HEK293 (cell line): ENCODE measurements at regions not wholly inside any gene's neighbourhood (a gene's known extent, or its start where the extent isn't known, plus 50 kb on each side); places are given as distances from the start of the nearest gene placed in this dataset.

Experiments
- CTCF ChIA-PET: fragments of 350-600 bp; formaldehyde crosslinking; extraction: SDS; loops from one replicate; lab custom pipeline; 2021; ENCODE audit warnings: antibody characterized with exemption; lab: Yijun Ruan, JAX
- POLR2A ChIA-PET: fragments of 300-600 bp; formaldehyde crosslinking; extraction: SDS; loops from one replicate; lab custom pipeline; 2020; ENCODE audit warnings: antibody characterized with exemption, inconsistent platforms; lab: Yijun Ruan, JAX
- H3K27ac ChIP-seq: fragments of 200-500 bp; sonication (Bioruptor generic); 2 replicates; pipeline ENCODE4 v1.5.1; 2014; ENCODE audit warnings: low read depth, low read length, control low read depth, inconsistent platforms; ENCODE audit errors: extremely low read depth
- H3K36me3 ChIP-seq, 2 experiments: fragments of 200-500 bp in 1 of 2; sonication (Bioruptor generic) in 1 of 2; 1 replicate in 1 of 2; 2 replicates in 1 of 2; pipeline ENCODE4 v1.5.1; 2014 to 2017; ENCODE audit warnings: inconsistent platforms in 2 of 2, low read length in 2 of 2; ENCODE audit not compliant: control insufficient read depth in 2 of 2, insufficient read depth in 1 of 2
- H3K4me1 ChIP-seq: fragments of 200-500 bp; sonication (Bioruptor generic); 2 replicates; pipeline ENCODE4 v1.5.1; 2014; ENCODE audit warnings: mild to moderate bottlenecking, low read length, inconsistent platforms; ENCODE audit not compliant: control insufficient read depth, insufficient read depth
- H3K4me3 ChIP-seq: 2 replicates; pipeline ENCODE4 v1.5.1; 2011; ENCODE audit warnings: low read depth, mild to moderate bottlenecking, control low read depth, low read length, moderate library complexity
- H3K9me3 ChIP-seq: fragments of 200-500 bp; sonication (Bioruptor generic); 2 replicates; pipeline ENCODE4 v1.5.1; 2014; ENCODE audit warnings: low read depth, low read length, inconsistent platforms; ENCODE audit not compliant: control insufficient read depth, insufficient read depth
- OVOL3 ChIP-seq: fragments of 450-650 bp; formaldehyde crosslinking; IDR thresholded peaks from 2 replicates; pipeline ENCODE4 v1.5.1; 2016; ENCODE audit warnings: missing biosample characterization, missing genetic modification characterization
- PRDM6 ChIP-seq: fragments of 450-650 bp; formaldehyde crosslinking; IDR thresholded peaks from 2 replicates; pipeline ENCODE4 v1.5.1; 2017; ENCODE audit warnings: missing biosample characterization, missing genetic modification characterization
- REST ChIP-seq: fragments of 450-650 bp; formaldehyde crosslinking; IDR thresholded peaks from 2 replicates; pipeline ENCODE4 v1.5.1; 2016; ENCODE audit warnings: missing biosample characterization, missing genetic modification characterization
- SALL2 ChIP-seq: fragments of 450-650 bp; formaldehyde crosslinking; IDR thresholded peaks from 2 replicates; pipeline ENCODE4 v1.5.0; 2017; ENCODE audit warnings: missing biosample characterization, mild to moderate bottlenecking, missing genetic modification characterization, borderline replicate concordance
- SP7 ChIP-seq: fragments of 450-650 bp; formaldehyde crosslinking; IDR thresholded peaks from 2 replicates; pipeline ENCODE4 v1.5.1; 2016; ENCODE audit warnings: missing biosample characterization, missing genetic modification characterization
- ZBTB1 ChIP-seq: fragments of 450-650 bp; formaldehyde crosslinking; IDR thresholded peaks from 2 replicates; pipeline ENCODE4 v1.5.1; 2016; ENCODE audit warnings: missing biosample characterization, missing genetic modification characterization
- ZBTB44 ChIP-seq: fragments of 450-650 bp; IDR thresholded peaks from 2 replicates; pipeline ENCODE4 v1.5.1; 2018; ENCODE audit warnings: missing biosample characterization, mild to moderate bottlenecking, missing genetic modification characterization
- ZFHX2 ChIP-seq: fragments of 450-650 bp; formaldehyde crosslinking; conservative IDR thresholded peaks from 2 replicates; pipeline ENCODE4 v1.5.1; 2016; ENCODE audit warnings: missing biosample characterization, missing genetic modification characterization
- ZNF146 ChIP-seq: fragments of 450-650 bp; formaldehyde crosslinking; IDR thresholded peaks from 2 replicates; pipeline ENCODE4 v1.5.1; 2016; ENCODE audit warnings: missing biosample characterization, missing genetic modification characterization
- ZNF169 ChIP-seq: fragments of 450-650 bp; formaldehyde crosslinking; IDR thresholded peaks from 2 replicates; pipeline ENCODE4 v1.5.1; 2016; ENCODE audit warnings: missing biosample characterization, missing genetic modification characterization
- ZNF174 ChIP-seq: fragments of 450-650 bp; formaldehyde crosslinking; IDR thresholded peaks from 2 replicates; pipeline ENCODE4 v1.5.0; 2017; ENCODE audit warnings: missing biosample characterization, mild to moderate bottlenecking, missing genetic modification characterization
- ZNF175 ChIP-seq: fragments of 450-650 bp; formaldehyde crosslinking; IDR thresholded peaks from 2 replicates; pipeline ENCODE4 v1.5.1; 2016; ENCODE audit warnings: missing biosample characterization, missing genetic modification characterization
- ZNF311 ChIP-seq: fragments of 450-650 bp; formaldehyde crosslinking; IDR thresholded peaks from 2 replicates; pipeline ENCODE4 v1.5.1; 2017; ENCODE audit warnings: missing biosample characterization, missing genetic modification characterization, borderline replicate concordance
- ZNF324 ChIP-seq: fragments of 450-650 bp; formaldehyde crosslinking; IDR thresholded peaks from 2 replicates; pipeline ENCODE4 v1.5.1; 2016; ENCODE audit warnings: missing biosample characterization, missing genetic modification characterization
- ZNF335 ChIP-seq: fragments of 450-650 bp; formaldehyde crosslinking; conservative IDR thresholded peaks from 2 replicates; pipeline ENCODE4 v1.5.1; 2016; ENCODE audit warnings: missing biosample characterization, missing genetic modification characterization
- ZNF354C ChIP-seq: fragments of 450-650 bp; formaldehyde crosslinking; IDR thresholded peaks from 2 replicates; pipeline ENCODE4 v1.5.1; 2016; ENCODE audit warnings: missing biosample characterization, missing genetic modification characterization, low read depth, borderline replicate concordance
- ZNF416 ChIP-seq: fragments of 450-650 bp; formaldehyde crosslinking; IDR thresholded peaks from 2 replicates; pipeline ENCODE4 v1.5.1; 2016; ENCODE audit warnings: missing biosample characterization, missing genetic modification characterization
- ZNF473 ChIP-seq: fragments of 450-650 bp; formaldehyde crosslinking; IDR thresholded peaks from 2 replicates; pipeline ENCODE4 v1.5.1; 2017; ENCODE audit warnings: missing biosample characterization, missing genetic modification characterization
- ZNF580 ChIP-seq: fragments of 450-650 bp; formaldehyde crosslinking; IDR thresholded peaks from 2 replicates; pipeline ENCODE4 v1.5.1; 2016; ENCODE audit warnings: missing biosample characterization, missing genetic modification characterization
- ZNF610 ChIP-seq: fragments of 450-650 bp; formaldehyde crosslinking; IDR thresholded peaks from 2 replicates; pipeline ENCODE4 v1.5.1; 2016; ENCODE audit warnings: missing biosample characterization, missing genetic modification characterization, borderline replicate concordance
- ZNF677 ChIP-seq: fragments of 450-650 bp; IDR thresholded peaks from 2 replicates; pipeline ENCODE4 v1.5.0; 2018; ENCODE audit warnings: missing biosample characterization, mild to moderate bottlenecking, missing genetic modification characterization, moderate library complexity
- ZNF837 ChIP-seq: fragments of 450-650 bp; formaldehyde crosslinking; IDR thresholded peaks from 2 replicates; pipeline ENCODE4 v1.5.1; 2016; ENCODE audit warnings: missing biosample characterization, missing genetic modification characterization
- ZNF843 ChIP-seq: fragments of 450-650 bp; formaldehyde crosslinking; IDR thresholded peaks from 2 replicates; pipeline ENCODE4 v1.5.1; 2016; ENCODE audit warnings: missing biosample characterization, missing genetic modification characterization
- ZSCAN18 ChIP-seq: fragments of 450-650 bp; formaldehyde crosslinking; IDR thresholded peaks from 2 replicates; pipeline ENCODE4 v1.5.1; 2016; ENCODE audit warnings: missing biosample characterization, missing genetic modification characterization
- ZXDB ChIP-seq: fragments of 450-650 bp; formaldehyde crosslinking; IDR thresholded peaks from 2 replicates; pipeline ENCODE4 v1.5.1; 2016; ENCODE audit warnings: missing biosample characterization, missing genetic modification characterization

GRCh38 chr12:89962648-89963047 lies 254.0 kb upstream of the ATP2B1 start:
- no peak overlapping the region for H3K27ac ChIP-seq
- H3K9me3 ChIP-seq = no peaks in the 10 kb centered on the region
- ChIA-PET POLR2A (interaction anchor here (1.2 kb wide), 1 partner anchor 14 kb away, joined by 3 read pairs; no protein-coding TSS in a partner anchor), CTCF (interaction anchor here (0.6 to 1.1 kb wide), 4 partner anchors 15 to 436 kb away, joined by 3 to 5 read pairs (median 4); no protein-coding TSS in a partner anchor)
- no peaks in the 10 kb centered on the region for H3K36me3 ChIP-seq
- TF ChIP-seq ZFHX2 (no peak), PRDM6 (tag by site-specific recombination) (0 out of 2 replicates have a peak, but pooled peaks have one; percentile 8)
- H3K4me3 ChIP-seq = no peak overlapping the region
- peaks cover 6% of the 10 kb centered on the region for H3K4me1 ChIP-seq

- CTCF ChIA-PET = interaction anchor here (1.0 to 1.3 kb wide), 2 partner anchors 42 to 43 kb away, joined by 3 read pairs; no protein-coding TSS in a partner anchor
- no peak overlapping the region for H3K4me3 ChIP-seq
- no peak overlapping the region for H3K27ac ChIP-seq
- peaks cover 6% of the 10 kb centered on the region for H3K4me1 ChIP-seq
- H3K9me3 ChIP-seq = no peaks in the 10 kb centered on the region
- no peaks in the 10 kb centered on the region for H3K36me3 ChIP-seq
- POLR2A ChIA-PET = no interaction called here
- TF ChIP-seq ZSCAN18 = no peak
- TF ChIP-seq SALL2 (tag by site-specific recombination) = no peak
- TF ChIP-seq ZNF324 (tag by site-specific recombination) = no peak
- TF ChIP-seq OVOL3 (tag by site-specific recombination) = no peak
- TF ChIP-seq SP7 (tag by site-specific recombination) = peak; percentile 60
- no peak for TF ChIP-seq REST (tag by site-specific recombination)
- peak; percentile 25; the same call in 1 of the 2 replicates for TF ChIP-seq ZBTB44
- TF ChIP-seq ZNF146 (tag by site-specific recombination) = no peak
- TF ChIP-seq ZNF677 (tag by site-specific recombination) = no peak
- 0 out of 2 replicates have a peak, but pooled peaks have one; percentile 30 for TF ChIP-seq ZXDB
- TF ChIP-seq ZBTB1 = no peak
- no peak for TF ChIP-seq ZNF416
- TF ChIP-seq ZNF174 (tag by site-specific recombination) = no peak
- TF ChIP-seq ZNF473 = no peak
- TF ChIP-seq ZNF354C (tag by site-specific recombination) = no peak
- TF ChIP-seq ZNF335 (tag by site-specific recombination) = no peak
- no peak for TF ChIP-seq ZNF837 (tag by site-specific recombination)
- TF ChIP-seq ZNF610 (tag by site-specific recombination) = no peak
- peak; percentile 47; the same call in 1 of the 2 replicates for TF ChIP-seq ZNF843
- TF ChIP-seq ZNF169 (tag by site-specific recombination) = no peak
- no peak for TF ChIP-seq ZNF175 (tag by site-specific recombination)
- TF ChIP-seq ZNF311 = no peak
- peak; percentile 78 for TF ChIP-seq ZNF580 (tag by site-specific recombination)
These were observed 252.2 kb upstream of the ATP2B1 start for GRCh38 chr12:89960607-89961394.
